ENCODE measurements at regions not wholly inside any gene's neighbourhood (a gene's known extent, or its start where the extent isn't known, plus 50 kb on each side); places are given as distances from the start of the nearest gene placed in this dataset.
"Not testable (repeated sequence)": the region's sequence is repeated elsewhere in the genome, so short reads cannot be mapped to it uniquely, and the experiment has no call there.

DNA sequence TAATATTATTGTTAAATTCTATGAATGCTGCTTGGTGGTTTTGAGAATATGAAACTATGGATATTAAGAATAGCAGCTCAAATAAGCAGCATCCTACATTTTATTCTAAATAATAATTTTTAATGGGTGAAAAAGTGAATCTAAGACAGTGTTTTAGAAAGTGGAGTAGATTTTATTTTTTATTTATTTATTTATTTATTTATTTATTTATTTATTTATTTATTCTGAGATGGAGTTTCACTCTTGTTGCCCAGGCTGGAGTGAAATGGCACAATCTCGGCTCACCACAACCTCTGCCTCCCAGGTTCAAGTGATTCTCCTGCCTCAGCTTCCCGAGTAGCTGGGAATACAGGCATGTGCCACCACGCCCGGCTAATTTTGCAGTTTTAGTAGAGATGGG lies 1199.4 kb downstream of the EPHA7 start:
- TF ChIP-seq, protein P1, sequence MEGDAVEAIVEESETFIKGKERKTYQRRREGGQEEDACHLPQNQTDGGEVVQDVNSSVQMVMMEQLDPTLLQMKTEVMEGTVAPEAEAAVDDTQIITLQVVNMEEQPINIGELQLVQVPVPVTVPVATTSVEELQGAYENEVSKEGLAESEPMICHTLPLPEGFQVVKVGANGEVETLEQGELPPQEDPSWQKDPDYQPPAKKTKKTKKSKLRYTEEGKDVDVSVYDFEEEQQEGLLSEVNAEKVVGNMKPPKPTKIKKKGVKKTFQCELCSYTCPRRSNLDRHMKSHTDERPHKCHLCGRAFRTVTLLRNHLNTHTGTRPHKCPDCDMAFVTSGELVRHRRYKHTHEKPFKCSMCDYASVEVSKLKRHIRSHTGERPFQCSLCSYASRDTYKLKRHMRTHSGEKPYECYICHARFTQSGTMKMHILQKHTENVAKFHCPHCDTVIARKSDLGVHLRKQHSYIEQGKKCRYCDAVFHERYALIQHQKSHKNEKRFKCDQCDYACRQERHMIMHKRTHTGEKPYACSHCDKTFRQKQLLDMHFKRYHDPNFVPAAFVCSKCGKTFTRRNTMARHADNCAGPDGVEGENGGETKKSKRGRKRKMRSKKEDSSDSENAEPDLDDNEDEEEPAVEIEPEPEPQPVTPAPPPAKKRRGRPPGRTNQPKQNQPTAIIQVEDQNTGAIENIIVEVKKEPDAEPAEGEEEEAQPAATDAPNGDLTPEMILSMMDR (IDR thresholded peaks at IDR 0.05; ENCODE audit: insufficient read depth, low read length) = not testable (repeated sequence)
- not testable (repeated sequence) for TF ChIP-seq GABPA (IDR thresholded peaks at IDR 0.05; ENCODE audit: low read depth); SPI1 (IDR thresholded peaks at IDR 0.05; ENCODE audit: borderline replicate concordance, low read depth)
- TF ChIP-seq, protein P2, sequence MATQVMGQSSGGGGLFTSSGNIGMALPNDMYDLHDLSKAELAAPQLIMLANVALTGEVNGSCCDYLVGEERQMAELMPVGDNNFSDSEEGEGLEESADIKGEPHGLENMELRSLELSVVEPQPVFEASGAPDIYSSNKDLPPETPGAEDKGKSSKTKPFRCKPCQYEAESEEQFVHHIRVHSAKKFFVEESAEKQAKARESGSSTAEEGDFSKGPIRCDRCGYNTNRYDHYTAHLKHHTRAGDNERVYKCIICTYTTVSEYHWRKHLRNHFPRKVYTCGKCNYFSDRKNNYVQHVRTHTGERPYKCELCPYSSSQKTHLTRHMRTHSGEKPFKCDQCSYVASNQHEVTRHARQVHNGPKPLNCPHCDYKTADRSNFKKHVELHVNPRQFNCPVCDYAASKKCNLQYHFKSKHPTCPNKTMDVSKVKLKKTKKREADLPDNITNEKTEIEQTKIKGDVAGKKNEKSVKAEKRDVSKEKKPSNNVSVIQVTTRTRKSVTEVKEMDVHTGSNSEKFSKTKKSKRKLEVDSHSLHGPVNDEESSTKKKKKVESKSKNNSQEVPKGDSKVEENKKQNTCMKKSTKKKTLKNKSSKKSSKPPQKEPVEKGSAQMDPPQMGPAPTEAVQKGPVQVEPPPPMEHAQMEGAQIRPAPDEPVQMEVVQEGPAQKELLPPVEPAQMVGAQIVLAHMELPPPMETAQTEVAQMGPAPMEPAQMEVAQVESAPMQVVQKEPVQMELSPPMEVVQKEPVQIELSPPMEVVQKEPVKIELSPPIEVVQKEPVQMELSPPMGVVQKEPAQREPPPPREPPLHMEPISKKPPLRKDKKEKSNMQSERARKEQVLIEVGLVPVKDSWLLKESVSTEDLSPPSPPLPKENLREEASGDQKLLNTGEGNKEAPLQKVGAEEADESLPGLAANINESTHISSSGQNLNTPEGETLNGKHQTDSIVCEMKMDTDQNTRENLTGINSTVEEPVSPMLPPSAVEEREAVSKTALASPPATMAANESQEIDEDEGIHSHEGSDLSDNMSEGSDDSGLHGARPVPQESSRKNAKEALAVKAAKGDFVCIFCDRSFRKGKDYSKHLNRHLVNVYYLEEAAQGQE (IDR thresholded peaks at IDR 0.05; ENCODE audit: insufficient replicate concordance, low read depth) = not testable (repeated sequence)
